PC-9 (cell line): ENCODE measurements at regions not wholly inside any gene's neighbourhood (a gene's known extent, or its start where the extent isn't known, plus 50 kb on each side); places are given as distances from the start of the nearest gene placed in this dataset.

Experiments
- BruUV-seq: library from RNA; stranded (reverse); fragments of 400-500 nt; replicated peaks from 2 replicates; lab custom pipeline; 2021; lab: Mats Ljungman, UMichigan
- CTCF ChIA-PET: fragments of 300-600 bp; sonication (Branson Sonifier 250); formaldehyde crosslinking; loops from one replicate; lab custom pipeline; 2022; ENCODE audit warnings: antibody characterized with exemption; lab: Charles Lee
- POLR2A ChIA-PET: fragments of 300-600 bp; sonication (Branson Sonifier 250); formaldehyde crosslinking; loops from one replicate; lab custom pipeline; 2022; ENCODE audit warnings: antibody characterized with exemption; ENCODE audit not compliant: unreplicated experiment; lab: Charles Lee
- DNase-seq, 2 experiments: peaks; one replicate each; pipeline versions ENCODE4 v3.0.0 to v3.0.0-alpha.2; 2015 to 2022; ENCODE audit warnings: mixed read lengths in 1 of 2
- H2AFZ ChIP-seq: fragments of 200-600 bp; sonication (generic); 2 replicates; pipeline ENCODE4 v1.8.1; 2017; ENCODE audit warnings: antibody characterized with exemption
- H3F3A ChIP-seq: fragments of 200-600 bp; sonication (generic); 2 replicates; pipeline ENCODE4 v1.8.1; 2017; ENCODE audit warnings: antibody characterized with exemption, mild to moderate bottlenecking, low read depth; ENCODE audit not compliant: insufficient read depth
- H3K27ac ChIP-seq: fragments of 200-600 bp; sonication (generic); 2 replicates; pipeline ENCODE4 v1.6.1; 2016; ENCODE audit warnings: mixed run types
- H3K27me3 ChIP-seq: fragments of 200-600 bp; sonication (generic); 2 replicates; pipeline ENCODE4 v1.6.1; 2016; ENCODE audit warnings: low read depth, mixed run types; ENCODE audit not compliant: insufficient read depth
- H3K36me3 ChIP-seq: fragments of 200-600 bp; sonication (generic); 2 replicates; pipeline ENCODE4 v1.6.1; 2016; ENCODE audit warnings: low read depth, mixed run types
- H3K4me1 ChIP-seq: fragments of 200-600 bp; sonication (generic); replicated peaks from 2 replicates; pipeline ENCODE4 v1.6.1; 2016; ENCODE audit warnings: mixed run types; ENCODE audit not compliant: insufficient read depth
- H3K4me2 ChIP-seq: fragments of 200-600 bp; sonication (generic); 2 replicates; pipeline ENCODE4 v1.6.1; 2017; ENCODE audit warnings: mixed run types
- H3K4me3 ChIP-seq: fragments of 200-600 bp; sonication (generic); 2 replicates; pipeline ENCODE4 v1.6.1; 2016; ENCODE audit warnings: mixed run types
- H3K79me2 ChIP-seq: fragments of 200-600 bp; sonication (generic); 2 replicates; pipeline ENCODE4 v1.6.1; 2017; ENCODE audit warnings: low read depth, mixed run types
- H3K9me2 ChIP-seq: fragments of 200-600 bp; sonication (generic); 2 replicates; pipeline ENCODE4 v1.8.1; 2017; ENCODE audit warnings: mild to moderate bottlenecking; ENCODE audit not compliant: insufficient read depth
- H3K9me3 ChIP-seq: fragments of 200-600 bp; sonication (generic); 2 replicates; pipeline ENCODE4 v1.8.1; 2016; ENCODE audit warnings: low read depth; ENCODE audit not compliant: insufficient read depth
- H4K20me1 ChIP-seq: fragments of 200-600 bp; sonication (generic); 2 replicates; pipeline ENCODE4 v1.8.1; 2017; ENCODE audit not compliant: insufficient read depth
- EZH2 ChIP-seq: fragments of 200-600 bp; sonication (generic); IDR thresholded peaks from 2 replicates; pipeline ENCODE4 v1.8.0; 2017; ENCODE audit warnings: antibody characterized with exemption, low read depth
- intact Hi-C: fragments of 100-400 bp; cut with micrococcal nuclease; formaldehyde crosslinking; loops from one replicate; pipeline ENCODE4 v1.10.0; 2022; ENCODE audit not compliant: unreplicated experiment
- TF ChIP-seq, protein P1 (sequence below): fragments of 200-600 bp; sonication (generic); conservative IDR thresholded peaks from 2 replicates; pipeline ENCODE4 v1.6.1; 2017; ENCODE audit warnings: mixed run types, antibody characterized with exemption, mild to moderate bottlenecking, moderate library complexity

- H3K79me2 ChIP-seq = no peaks in the 10 kb centered on the region
- no peak overlapping the region for H3K27ac ChIP-seq
- ChIA-PET CTCF (no interaction called here), POLR2A (no interaction called here)
- no peak for DNase-seq
- no peak overlapping the region for H2AFZ ChIP-seq
- intact Hi-C loops = no loop called here
- H3F3A ChIP-seq = no peaks in the 10 kb centered on the region
- no peak overlapping the region for H3K4me3 ChIP-seq
- no peak overlapping the region for H3K4me2 ChIP-seq
- H3K4me1 ChIP-seq = no peaks in the 10 kb centered on the region
- H3K9me3 ChIP-seq = no peaks in the 10 kb centered on the region
- no peaks in the 10 kb centered on the region for H4K20me1 ChIP-seq
- no peaks in the 10 kb centered on the region for H3K9me2 ChIP-seq
- H3K36me3 ChIP-seq = no peaks in the 10 kb centered on the region
- BruUV-seq = no TSS peak
- no peak; the same call in 1 of the 2 replicates for TF ChIP-seq EZH2
- TF ChIP-seq, protein P1, sequence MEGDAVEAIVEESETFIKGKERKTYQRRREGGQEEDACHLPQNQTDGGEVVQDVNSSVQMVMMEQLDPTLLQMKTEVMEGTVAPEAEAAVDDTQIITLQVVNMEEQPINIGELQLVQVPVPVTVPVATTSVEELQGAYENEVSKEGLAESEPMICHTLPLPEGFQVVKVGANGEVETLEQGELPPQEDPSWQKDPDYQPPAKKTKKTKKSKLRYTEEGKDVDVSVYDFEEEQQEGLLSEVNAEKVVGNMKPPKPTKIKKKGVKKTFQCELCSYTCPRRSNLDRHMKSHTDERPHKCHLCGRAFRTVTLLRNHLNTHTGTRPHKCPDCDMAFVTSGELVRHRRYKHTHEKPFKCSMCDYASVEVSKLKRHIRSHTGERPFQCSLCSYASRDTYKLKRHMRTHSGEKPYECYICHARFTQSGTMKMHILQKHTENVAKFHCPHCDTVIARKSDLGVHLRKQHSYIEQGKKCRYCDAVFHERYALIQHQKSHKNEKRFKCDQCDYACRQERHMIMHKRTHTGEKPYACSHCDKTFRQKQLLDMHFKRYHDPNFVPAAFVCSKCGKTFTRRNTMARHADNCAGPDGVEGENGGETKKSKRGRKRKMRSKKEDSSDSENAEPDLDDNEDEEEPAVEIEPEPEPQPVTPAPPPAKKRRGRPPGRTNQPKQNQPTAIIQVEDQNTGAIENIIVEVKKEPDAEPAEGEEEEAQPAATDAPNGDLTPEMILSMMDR = no peak
- H3K27me3 ChIP-seq = peaks cover 70% of the 10 kb centered on the region
Observed at GRCh38 chr2:104321116-104321795, 532.7 kb upstream of the POU3F3 start.

- no peaks in the 10 kb centered on the region for H3K36me3 ChIP-seq
- H3K79me2 ChIP-seq = no peaks in the 10 kb centered on the region
- intact Hi-C loops = no loop called here
- TF ChIP-seq, protein P1 = no peak
- H3K9me3 ChIP-seq = no peaks in the 10 kb centered on the region
- H3F3A ChIP-seq = no peaks in the 10 kb centered on the region
- ChIA-PET CTCF (no interaction called here), POLR2A (no interaction called here)
- peaks cover 65% of the 10 kb centered on the region for H3K27me3 ChIP-seq
- no peaks in the 10 kb centered on the region for H3K4me1 ChIP-seq
- H4K20me1 ChIP-seq = no peaks in the 10 kb centered on the region
- H3K9me2 ChIP-seq = no peaks in the 10 kb centered on the region
- no peak overlapping the region for H3K4me2 ChIP-seq
- no peak overlapping the region for H3K4me3 ChIP-seq
- no peak for DNase-seq
- H2AFZ ChIP-seq = no peak overlapping the region
- no TSS peak for BruUV-seq
- no peak overlapping the region for H3K27ac ChIP-seq
Observed at GRCh38 chr2:104321796-104322349, 532.0 kb upstream of the POU3F3 start.

GRCh38 chr2:104332731-104333130 lies 521.2 kb upstream of the POU3F3 start:
- Histone ChIP-seq H3K4me1 (no peaks in the 10 kb centered on the region), H3K4me2 (no peak overlapping the region), H3K4me3 (no peak overlapping the region), H3F3A (no peaks in the 10 kb centered on the region), H3K9me3 (no peaks in the 10 kb centered on the region), H3K79me2 (no peaks in the 10 kb centered on the region), H3K36me3 (no peaks in the 10 kb centered on the region), H3K9me2 (no peaks in the 10 kb centered on the region), H2AFZ (no peak overlapping the region), H4K20me1 (no peaks in the 10 kb centered on the region), H3K27me3 (peaks cover 3% of the 10 kb centered on the region; the same call in 1 of the 2 replicates), H3K27ac (no peak overlapping the region)
- intact Hi-C loops = no loop called here
- DNase-seq = no peak
- no TSS peak for BruUV-seq
- ChIA-PET CTCF (no interaction called here), POLR2A (no interaction called here)
- TF ChIP-seq, protein P1 = no peak
- no peak for TF ChIP-seq EZH2
